OCI-LY1 (cell line): ENCODE measurements at regions not wholly inside any gene's neighbourhood (a gene's known extent, or its start where the extent isn't known, plus 50 kb on each side); places are given as distances from the start of the nearest gene placed in this dataset.

ENCODE experiments used
- EZH2 ChIP-seq: fragments of 200-600 bp; sonication (generic), shearing (Covaris generic); IDR thresholded peaks from 2 replicates; pipeline ENCODE4 v1.8.0; 2017; ENCODE audit warnings: borderline replicate concordance, mixed run types, mild to moderate bottlenecking, antibody characterized with exemption, low read length, moderate library complexity, mixed read lengths
- TF ChIP-seq, protein P1 (sequence below): fragments of 200-600 bp; sonication (generic), shearing (Covaris generic); IDR thresholded peaks from 2 replicates; pipeline ENCODE4 v1.5.1; 2017; ENCODE audit warnings: mild to moderate bottlenecking, antibody characterized with exemption, low read length, moderate library complexity, mixed read lengths

DNA sequence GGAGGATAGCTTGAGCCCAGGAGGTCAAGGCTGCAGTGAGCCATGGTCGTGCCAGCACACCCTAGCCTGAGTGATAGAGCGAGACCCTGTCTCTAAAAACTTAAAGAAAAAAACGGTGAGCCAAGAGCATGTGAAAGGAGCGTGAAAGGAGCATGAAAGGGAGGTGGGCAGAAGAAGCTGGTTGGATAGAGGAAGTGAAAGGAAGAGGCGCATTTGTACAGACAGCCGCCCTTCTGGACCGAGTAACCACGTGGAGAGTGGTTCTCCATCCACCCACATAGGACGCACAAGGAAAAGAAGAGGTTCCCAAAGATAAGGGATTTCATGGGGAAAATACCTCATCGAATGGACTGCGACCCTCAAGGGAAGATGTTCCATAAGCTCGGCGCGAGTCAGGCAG is 60.4 kb upstream of the IFNAR2 start:
- TF ChIP-seq, protein P1, sequence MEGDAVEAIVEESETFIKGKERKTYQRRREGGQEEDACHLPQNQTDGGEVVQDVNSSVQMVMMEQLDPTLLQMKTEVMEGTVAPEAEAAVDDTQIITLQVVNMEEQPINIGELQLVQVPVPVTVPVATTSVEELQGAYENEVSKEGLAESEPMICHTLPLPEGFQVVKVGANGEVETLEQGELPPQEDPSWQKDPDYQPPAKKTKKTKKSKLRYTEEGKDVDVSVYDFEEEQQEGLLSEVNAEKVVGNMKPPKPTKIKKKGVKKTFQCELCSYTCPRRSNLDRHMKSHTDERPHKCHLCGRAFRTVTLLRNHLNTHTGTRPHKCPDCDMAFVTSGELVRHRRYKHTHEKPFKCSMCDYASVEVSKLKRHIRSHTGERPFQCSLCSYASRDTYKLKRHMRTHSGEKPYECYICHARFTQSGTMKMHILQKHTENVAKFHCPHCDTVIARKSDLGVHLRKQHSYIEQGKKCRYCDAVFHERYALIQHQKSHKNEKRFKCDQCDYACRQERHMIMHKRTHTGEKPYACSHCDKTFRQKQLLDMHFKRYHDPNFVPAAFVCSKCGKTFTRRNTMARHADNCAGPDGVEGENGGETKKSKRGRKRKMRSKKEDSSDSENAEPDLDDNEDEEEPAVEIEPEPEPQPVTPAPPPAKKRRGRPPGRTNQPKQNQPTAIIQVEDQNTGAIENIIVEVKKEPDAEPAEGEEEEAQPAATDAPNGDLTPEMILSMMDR = no peak
- no peak for TF ChIP-seq EZH2
